Panc1 (cell line): ENCODE measurements at regions not wholly inside any gene's neighbourhood (a gene's known extent, or its start where the extent isn't known, plus 50 kb on each side); places are given as distances from the start of the nearest gene placed in this dataset.

Source experiments
- ATAC-seq: fragments of 200-7000 bp; cut with Tn5 transposase; 2 replicates; pipeline ENCODE4 v1.9.1; 2020; ENCODE audit warnings: mild to moderate bottlenecking, moderate library complexity
- BruUV-seq: library from RNA; stranded (reverse); fragments of 400-500 nt; replicated peaks from 2 replicates; lab custom pipeline; 2021; lab: Mats Ljungman, UMichigan
- CTCF ChIA-PET: fragments of 300-600 bp; sonication (Branson Sonifier 250); formaldehyde crosslinking; loops from one replicate; lab custom pipeline; 2022; ENCODE audit warnings: antibody characterized with exemption; lab: Charles Lee
- POLR2A ChIA-PET: fragments of 300-600 bp; sonication (Branson Sonifier 250); formaldehyde crosslinking; loops from one replicate; lab custom pipeline; 2022; ENCODE audit warnings: antibody characterized with exemption; lab: Charles Lee
- DNase-seq: peaks from one replicate; pipeline ENCODE4 v3.0.0-alpha.2; 2010; ENCODE audit warnings: low read depth, low spot score
- H3K27ac ChIP-seq: 2 replicates; pipeline ENCODE4 v1.5.1; 2011; ENCODE audit warnings: mild to moderate bottlenecking, low read length, inconsistent platforms
- H3K27me3 ChIP-seq: fragments of 200-500 bp; sonication (Bioruptor generic); 2 replicates; pipeline ENCODE4 v1.6.0; 2014; ENCODE audit warnings: low read length, inconsistent platforms; ENCODE audit not compliant: control insufficient read depth, insufficient read depth
- H3K36me3 ChIP-seq: fragments of 200-500 bp; sonication (Bioruptor generic); 2 replicates; pipeline ENCODE4 v1.5.1; 2014; ENCODE audit warnings: inconsistent platforms, mild to moderate bottlenecking, low read length, moderate library complexity; ENCODE audit not compliant: control insufficient read depth, insufficient read depth
- H3K4me1 ChIP-seq: 2 replicates; pipeline ENCODE4 v1.5.1; 2011; ENCODE audit warnings: inconsistent platforms, mild to moderate bottlenecking, low read length, moderate library complexity; ENCODE audit not compliant: control insufficient read depth, insufficient read depth
- H3K4me3 ChIP-seq, 2 experiments: 2 replicates each; pipeline ENCODE4 v1.5.1; 2011 to 2012; ENCODE audit warnings: low read depth in 2 of 2, low read length in 2 of 2, mild to moderate bottlenecking in 2 of 2, inconsistent platforms in 1 of 2, moderate library complexity in 1 of 2
- H3K9me3 ChIP-seq: fragments of 200-500 bp; sonication (Bioruptor generic); 2 replicates; pipeline ENCODE4 v1.5.1; 2014; ENCODE audit warnings: low read depth, mild to moderate bottlenecking, inconsistent platforms, low read length, moderate library complexity; ENCODE audit not compliant: control insufficient read depth, insufficient read depth
- POLR2AphosphoS5 ChIP-seq: IDR thresholded peaks from 2 replicates; pipeline ENCODE4 v1.6.1; 2012; ENCODE audit warnings: mild to moderate bottlenecking, low read depth, low read length, moderate library complexity
- SIN3A ChIP-seq: IDR thresholded peaks from 2 replicates; pipeline ENCODE4 v1.6.1; 2012; ENCODE audit warnings: low read depth, mild to moderate bottlenecking, low read length, moderate library complexity, borderline replicate concordance; ENCODE audit not compliant: insufficient read depth
- TCF7L2 ChIP-seq: IDR thresholded peaks from 2 replicates; pipeline ENCODE4 v1.6.1; 2011; ENCODE audit warnings: mild to moderate bottlenecking, low read depth, low read length, inconsistent platforms
- in situ Hi-C: cut with HindIII; loops from 2 replicates; pipeline ENCODE4 v1.10.0; 2016; ENCODE audit warnings: low sequenced_read_pairs, low pct_unique_long_range_greater_than_20kb
- intact Hi-C: fragments of 100-400 bp; cut with micrococcal nuclease; formaldehyde crosslinking; loops from one replicate; pipeline ENCODE4 v1.10.0; 2022; ENCODE audit not compliant: unreplicated experiment
- TF ChIP-seq, protein P1 (sequence below): fragments of 450-650 bp; IDR thresholded peaks from 2 replicates; pipeline ENCODE4 v1.5.1; 2017; ENCODE audit warnings: mild to moderate bottlenecking
- TF ChIP-seq, protein P2 (sequence below), 2 experiments: IDR thresholded peaks; 2 replicates each; pipeline ENCODE4 v1.6.1; 2011 to 2012; ENCODE audit warnings: low read depth in 2 of 2, control low read depth in 1 of 2, low read length in 1 of 2, mild to moderate bottlenecking in 1 of 2, moderate library complexity in 1 of 2; ENCODE audit not compliant: insufficient read depth in 1 of 2

DNA sequence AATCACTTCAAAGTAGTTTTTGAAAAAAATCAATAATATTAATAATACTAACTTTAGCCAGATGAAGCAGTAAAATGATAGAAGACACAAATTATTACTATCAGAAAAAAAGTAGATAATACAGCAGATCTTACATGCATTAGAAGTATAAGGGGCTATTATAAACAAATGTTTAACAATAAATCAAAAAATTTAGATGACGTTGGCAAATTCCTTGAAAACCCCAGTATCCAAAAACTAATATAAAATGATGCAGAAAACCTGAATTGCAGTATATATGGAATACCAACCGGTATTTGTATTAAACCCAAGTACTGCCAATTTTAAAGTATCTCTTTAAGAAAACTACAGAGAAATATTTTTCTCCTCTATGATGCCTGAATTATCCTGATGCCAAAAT, 573.3 kb upstream of the CTNND2 start:
- Histone ChIP-seq H3K27me3 (no peaks in the 10 kb centered on the region), H3K4me1 (no peaks in the 10 kb centered on the region), H3K4me3 (no peak overlapping the region), H3K27ac (no peak overlapping the region), H3K36me3 (no peaks in the 10 kb centered on the region), H3K9me3 (no peaks in the 10 kb centered on the region)
- TF ChIP-seq SIN3A (no peak), TCF7L2 (no peak), POLR2AphosphoS5 (no peak)
- TF ChIP-seq, protein P1, sequence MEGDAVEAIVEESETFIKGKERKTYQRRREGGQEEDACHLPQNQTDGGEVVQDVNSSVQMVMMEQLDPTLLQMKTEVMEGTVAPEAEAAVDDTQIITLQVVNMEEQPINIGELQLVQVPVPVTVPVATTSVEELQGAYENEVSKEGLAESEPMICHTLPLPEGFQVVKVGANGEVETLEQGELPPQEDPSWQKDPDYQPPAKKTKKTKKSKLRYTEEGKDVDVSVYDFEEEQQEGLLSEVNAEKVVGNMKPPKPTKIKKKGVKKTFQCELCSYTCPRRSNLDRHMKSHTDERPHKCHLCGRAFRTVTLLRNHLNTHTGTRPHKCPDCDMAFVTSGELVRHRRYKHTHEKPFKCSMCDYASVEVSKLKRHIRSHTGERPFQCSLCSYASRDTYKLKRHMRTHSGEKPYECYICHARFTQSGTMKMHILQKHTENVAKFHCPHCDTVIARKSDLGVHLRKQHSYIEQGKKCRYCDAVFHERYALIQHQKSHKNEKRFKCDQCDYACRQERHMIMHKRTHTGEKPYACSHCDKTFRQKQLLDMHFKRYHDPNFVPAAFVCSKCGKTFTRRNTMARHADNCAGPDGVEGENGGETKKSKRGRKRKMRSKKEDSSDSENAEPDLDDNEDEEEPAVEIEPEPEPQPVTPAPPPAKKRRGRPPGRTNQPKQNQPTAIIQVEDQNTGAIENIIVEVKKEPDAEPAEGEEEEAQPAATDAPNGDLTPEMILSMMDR: no peak
- TF ChIP-seq, protein P2, sequence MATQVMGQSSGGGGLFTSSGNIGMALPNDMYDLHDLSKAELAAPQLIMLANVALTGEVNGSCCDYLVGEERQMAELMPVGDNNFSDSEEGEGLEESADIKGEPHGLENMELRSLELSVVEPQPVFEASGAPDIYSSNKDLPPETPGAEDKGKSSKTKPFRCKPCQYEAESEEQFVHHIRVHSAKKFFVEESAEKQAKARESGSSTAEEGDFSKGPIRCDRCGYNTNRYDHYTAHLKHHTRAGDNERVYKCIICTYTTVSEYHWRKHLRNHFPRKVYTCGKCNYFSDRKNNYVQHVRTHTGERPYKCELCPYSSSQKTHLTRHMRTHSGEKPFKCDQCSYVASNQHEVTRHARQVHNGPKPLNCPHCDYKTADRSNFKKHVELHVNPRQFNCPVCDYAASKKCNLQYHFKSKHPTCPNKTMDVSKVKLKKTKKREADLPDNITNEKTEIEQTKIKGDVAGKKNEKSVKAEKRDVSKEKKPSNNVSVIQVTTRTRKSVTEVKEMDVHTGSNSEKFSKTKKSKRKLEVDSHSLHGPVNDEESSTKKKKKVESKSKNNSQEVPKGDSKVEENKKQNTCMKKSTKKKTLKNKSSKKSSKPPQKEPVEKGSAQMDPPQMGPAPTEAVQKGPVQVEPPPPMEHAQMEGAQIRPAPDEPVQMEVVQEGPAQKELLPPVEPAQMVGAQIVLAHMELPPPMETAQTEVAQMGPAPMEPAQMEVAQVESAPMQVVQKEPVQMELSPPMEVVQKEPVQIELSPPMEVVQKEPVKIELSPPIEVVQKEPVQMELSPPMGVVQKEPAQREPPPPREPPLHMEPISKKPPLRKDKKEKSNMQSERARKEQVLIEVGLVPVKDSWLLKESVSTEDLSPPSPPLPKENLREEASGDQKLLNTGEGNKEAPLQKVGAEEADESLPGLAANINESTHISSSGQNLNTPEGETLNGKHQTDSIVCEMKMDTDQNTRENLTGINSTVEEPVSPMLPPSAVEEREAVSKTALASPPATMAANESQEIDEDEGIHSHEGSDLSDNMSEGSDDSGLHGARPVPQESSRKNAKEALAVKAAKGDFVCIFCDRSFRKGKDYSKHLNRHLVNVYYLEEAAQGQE (IDR thresholded peaks at IDR 0.05; ENCODE audit: insufficient read depth in 1 of 2, low read depth in 2 of 2, low read length in 1 of 2): no peak
- POLR2A ChIA-PET: no interaction called here
- no peak for ATAC-seq
- DNase-seq: no peak
- CTCF ChIA-PET: no interaction called here
- intact Hi-C loops (no loop called here), in situ Hi-C loops (no loop called here)
- no TSS peak for BruUV-seq

DNA sequence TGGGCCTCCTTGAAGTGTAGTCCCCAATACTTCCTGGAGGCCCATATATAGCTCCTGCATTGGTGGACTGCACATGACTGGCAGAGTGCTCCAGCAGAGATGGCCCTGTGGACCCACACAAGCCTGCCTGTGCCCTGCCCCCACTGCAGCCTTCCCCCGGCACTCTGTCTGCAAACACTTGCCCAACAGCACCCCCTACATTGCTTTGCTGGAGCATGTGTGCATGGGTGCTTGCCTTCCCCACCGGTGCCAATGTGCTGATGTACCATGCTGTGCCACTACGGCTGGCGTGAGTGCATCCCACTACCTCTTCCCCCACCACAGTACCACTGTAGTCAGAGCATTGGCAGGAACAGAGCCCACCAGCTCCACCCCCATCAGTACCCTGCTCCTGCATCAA, 563.6 kb upstream of the CTNND2 start:
- in situ Hi-C loops (no loop called here), intact Hi-C loops (no loop called here)
- TF ChIP-seq, protein P1: no peak
- no peak for TF ChIP-seq POLR2AphosphoS5
- TF ChIP-seq TCF7L2: no peak
- ATAC-seq (no peak), DNase-seq (no peak)
- Histone ChIP-seq H3K27ac (no peak overlapping the region), H3K36me3 (no peaks in the 10 kb centered on the region), H3K9me3 (no peaks in the 10 kb centered on the region), H3K4me1 (no peaks in the 10 kb centered on the region), H3K27me3 (no peaks in the 10 kb centered on the region), H3K4me3 (no peak overlapping the region)
- ChIA-PET CTCF (no interaction called here), POLR2A (no interaction called here)
- no TSS peak for BruUV-seq
